Left renal cortex interstitium (tissue), 4 donors: ENCODE measurements at regions not wholly inside any gene's neighbourhood (a gene's known extent, or its start where the extent isn't known, plus 50 kb on each side); places are given as distances from the start of the nearest gene placed in this dataset.
"Not testable (repeated sequence)": the region's sequence is repeated elsewhere in the genome, so short reads cannot be mapped to it uniquely, and the experiment has no call there.

Source experiments
- DNase-seq, 4 donors: peaks; one replicate each; pipeline ENCODE4 v3.0.0-alpha.2; 2013; ENCODE audit warnings: low read depth in 4 of 4, low spot score in 2 of 4, missing footprints in 1 of 4

DNA sequence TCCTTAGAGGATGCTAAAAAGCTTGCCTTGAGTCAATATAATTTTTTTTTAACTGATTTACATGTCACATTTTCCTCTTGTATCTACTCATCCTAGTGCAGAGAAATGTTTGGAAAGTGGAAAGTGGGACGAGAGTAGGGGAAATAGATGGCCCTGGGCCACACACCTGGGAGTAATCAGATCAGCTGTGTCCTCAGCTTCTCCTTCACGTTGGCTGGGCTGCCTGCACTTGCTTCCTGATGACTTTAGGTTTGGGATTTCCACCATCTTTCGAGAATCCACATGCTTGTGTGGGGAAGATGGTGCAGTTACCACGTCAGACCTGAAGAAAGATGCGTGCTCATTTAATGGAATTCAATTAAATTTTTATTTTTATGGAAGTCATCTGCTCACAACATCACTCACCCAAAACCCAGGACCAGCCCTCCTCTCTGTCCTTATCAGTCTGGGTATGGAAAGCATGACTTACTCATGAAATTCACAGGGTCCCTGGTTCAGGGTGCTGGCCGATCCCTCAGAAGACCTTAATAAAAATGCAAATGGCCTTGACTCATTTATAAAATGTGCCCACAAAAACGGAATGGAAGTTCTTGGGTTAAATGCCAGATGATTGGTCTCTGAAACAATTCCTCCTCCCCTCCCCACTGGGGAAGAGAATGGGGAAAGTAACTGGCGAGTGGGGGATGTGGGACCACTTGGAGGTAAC, 74.5 kb upstream of the TIAM2 start:
- DNase-seq: no peak

DNA sequence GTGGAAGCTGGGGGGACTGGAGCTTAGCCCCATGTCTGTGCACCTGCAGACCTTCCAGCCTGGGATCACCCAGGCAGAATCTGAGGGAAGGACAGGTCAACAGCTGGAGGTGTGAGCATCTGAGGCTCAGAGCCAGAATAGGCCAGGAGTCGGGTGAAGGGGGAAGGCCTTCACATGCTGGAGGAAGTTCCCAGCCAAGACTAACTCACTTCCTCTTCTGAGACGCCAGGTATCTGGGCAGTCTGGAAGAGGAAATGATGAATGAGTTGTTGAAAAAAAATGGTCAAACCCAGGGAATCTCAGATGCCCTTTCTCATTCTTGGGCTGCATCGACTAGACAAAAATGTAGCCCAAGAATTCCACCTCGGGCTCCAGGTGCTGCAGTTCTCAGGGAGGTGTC, 73.6 kb upstream of the TIAM2 start:
- DNase-seq: no peak

DNA sequence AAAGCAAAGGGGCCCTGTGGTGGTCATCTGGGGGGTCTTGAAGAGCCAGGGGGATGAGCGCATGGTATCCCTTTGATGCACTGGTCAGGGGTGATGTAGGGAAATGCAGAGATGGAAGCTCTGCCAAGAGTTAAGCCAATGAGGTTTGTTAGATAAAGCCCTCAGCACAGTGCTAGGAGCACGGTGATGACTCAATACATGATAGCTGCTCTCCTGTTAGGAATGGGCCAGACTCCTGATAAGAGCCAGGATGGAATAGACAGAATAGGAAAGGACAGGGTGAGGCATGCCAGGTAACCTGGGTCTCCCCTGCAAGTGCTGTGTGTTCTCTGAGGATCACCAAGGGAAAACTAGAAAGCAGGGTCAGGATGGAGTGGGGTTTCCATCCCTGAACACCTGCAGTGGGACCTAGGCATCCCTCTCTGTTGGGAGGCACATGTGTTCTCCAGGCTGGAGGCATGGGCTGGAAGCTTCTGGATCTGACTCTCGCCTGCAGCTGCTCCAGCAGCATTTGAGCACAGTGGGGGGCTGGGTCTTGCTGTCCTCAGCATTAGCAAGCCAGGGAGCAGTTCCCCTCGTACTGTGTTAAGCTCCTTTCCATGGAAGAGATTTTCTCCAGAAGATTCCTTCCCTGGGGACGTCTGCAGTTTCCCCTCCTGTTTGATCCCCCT, 71.8 kb upstream of the TIAM2 start:
- no peak for DNase-seq

- DNase-seq: no peak
Measured at GRCh38 chr6:154925130-154925529, 70.0 kb upstream of the TIAM2 start.

DNA sequence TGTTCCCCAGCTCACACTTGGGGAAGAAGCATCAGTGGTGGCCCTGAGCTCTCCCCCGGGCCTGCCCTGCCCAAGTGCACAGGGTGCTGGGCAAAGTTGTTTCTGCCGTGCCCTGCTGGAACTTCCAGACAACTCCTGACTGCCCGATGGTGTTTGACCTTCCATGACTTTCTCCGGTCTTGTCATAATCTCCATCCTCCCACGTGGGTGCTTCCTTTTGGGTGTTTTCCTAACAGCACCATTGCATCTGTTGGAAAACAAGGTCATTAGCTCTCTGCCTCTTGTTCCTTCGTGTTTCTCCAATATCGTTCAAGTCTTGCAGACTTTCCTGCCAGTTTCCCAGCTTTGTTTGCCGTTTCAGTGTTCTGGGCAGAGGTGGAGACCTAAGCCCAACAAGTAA, 68.7 kb upstream of the TIAM2 start:
- DNase-seq: no peak

- DNase-seq: peak in 3 of 4 donors; percentile 39 to 66 (median 54)
Measured at GRCh38 chr6:154928325-154928922, 66.7 kb upstream of the TIAM2 start.

GRCh38 chr6:154930451-154930851, 64.7 kb upstream of the TIAM2 start:
- DNase-seq: no peak

DNA sequence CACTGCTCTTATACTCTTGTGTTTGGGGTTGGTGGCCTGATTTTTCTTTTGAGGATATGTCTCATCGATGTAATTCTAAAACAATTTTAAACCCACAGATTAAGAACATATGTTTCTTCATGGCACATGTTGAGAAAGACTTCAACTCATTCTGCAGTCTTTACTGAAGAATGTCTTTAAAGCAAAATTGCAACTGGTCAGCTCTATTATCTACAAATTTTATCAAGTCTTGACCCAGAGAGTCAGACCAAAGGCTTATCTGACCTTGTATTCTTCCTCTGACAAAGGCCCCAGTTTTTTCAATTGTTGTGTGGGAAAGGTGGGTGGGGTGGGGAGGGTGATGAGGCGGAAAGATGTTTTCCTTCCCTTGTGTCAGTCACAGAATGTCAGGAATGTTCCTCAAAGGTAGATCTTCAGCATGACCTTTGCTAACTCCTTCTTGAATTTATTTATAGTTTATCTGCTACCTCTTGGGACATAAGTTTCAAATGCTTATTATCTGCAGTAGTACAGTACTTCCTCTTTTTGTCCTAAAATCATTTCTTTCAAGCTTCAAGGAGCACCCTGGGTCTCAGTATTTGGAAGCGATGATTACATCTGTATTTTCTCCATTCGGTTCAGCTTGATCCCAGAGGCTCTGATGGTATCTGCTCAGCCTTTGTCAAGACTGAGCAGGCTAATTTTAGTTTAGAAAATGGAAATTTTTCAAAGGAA, 63.2 kb upstream of the TIAM2 start:
- no peak for DNase-seq

GRCh38 chr6:154932515-154933027, 62.5 kb upstream of the TIAM2 start:
- DNase-seq: no peak

DNA sequence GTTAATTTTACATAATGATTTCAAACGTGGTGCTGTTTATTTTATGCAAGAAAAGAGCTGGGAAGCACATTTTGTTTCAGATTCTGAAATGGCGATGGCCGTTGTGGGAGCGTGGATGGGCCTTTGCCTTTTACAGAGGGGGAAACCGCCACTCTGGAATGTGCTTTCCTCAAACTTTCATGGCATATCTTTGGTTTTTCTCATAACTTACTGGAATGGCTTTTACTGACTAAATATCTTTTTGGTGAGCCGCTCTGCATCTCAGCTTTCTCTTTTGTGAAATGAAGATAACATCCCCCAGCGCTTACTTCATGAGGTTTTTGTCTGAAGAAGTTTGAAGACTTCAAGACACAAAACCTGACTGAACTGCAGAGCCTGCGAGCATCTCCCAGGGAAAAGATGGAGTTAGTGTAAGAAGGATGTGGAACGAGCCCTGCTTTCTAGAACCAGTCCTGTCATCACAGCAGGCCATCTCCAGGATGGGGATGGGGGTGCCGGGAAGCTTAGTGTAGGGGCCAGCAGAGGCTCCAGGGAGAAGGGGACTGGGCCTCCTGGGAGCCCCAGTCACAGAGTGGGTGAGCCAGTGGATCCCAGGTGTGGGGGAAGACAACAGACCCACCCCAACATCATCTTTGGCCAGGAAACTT, 61.8 kb upstream of the TIAM2 start:
- no peak for DNase-seq

DNA sequence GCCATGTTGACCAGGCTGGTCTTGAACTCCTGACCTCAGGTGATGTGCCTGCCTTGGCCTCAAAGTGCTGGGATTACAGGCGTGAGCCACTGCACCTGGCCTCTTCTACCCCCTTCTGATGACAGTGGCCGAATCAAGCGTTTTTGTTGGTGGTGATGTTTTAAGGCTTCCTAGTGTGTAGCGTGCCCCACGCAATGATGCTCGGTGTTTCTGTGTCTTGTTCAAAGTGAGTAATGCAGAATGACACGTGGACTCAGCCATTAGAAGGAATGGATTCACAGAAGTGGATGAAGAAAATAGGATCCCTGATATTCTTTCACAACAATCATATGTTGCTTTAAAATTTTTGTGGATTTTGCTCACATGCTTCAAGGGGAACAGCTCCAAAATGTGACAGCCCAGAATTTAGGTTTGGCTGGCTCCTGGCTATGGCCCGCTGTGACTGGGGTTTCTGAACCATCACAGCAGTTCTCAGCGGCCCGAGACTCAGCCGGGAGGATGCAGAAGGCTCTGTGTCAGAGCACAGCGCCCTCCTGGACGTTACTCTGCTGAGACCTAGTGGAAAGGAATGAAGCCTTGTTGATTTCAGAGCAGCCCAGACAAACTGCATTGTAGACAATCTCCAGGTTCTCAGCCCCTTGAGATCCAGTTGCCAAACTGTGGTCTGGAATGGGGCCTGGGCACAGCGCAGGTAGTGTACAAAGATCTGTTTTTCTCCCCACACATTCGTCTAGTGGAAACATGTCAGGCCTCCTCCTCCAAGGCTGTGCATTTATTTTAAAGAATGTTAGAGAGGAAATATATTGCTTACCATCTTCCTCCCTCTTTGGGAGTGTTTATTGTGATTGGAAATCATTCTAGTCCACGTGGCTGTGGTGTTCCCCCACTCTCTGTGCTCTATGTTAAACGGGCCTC, 57.6 kb upstream of the TIAM2 start:
- DNase-seq: peak in 1 of 4 donors; percentile 33

GRCh38 chr6:154938221-154938580, 56.9 kb upstream of the TIAM2 start:
- DNase-seq: no peak

DNA sequence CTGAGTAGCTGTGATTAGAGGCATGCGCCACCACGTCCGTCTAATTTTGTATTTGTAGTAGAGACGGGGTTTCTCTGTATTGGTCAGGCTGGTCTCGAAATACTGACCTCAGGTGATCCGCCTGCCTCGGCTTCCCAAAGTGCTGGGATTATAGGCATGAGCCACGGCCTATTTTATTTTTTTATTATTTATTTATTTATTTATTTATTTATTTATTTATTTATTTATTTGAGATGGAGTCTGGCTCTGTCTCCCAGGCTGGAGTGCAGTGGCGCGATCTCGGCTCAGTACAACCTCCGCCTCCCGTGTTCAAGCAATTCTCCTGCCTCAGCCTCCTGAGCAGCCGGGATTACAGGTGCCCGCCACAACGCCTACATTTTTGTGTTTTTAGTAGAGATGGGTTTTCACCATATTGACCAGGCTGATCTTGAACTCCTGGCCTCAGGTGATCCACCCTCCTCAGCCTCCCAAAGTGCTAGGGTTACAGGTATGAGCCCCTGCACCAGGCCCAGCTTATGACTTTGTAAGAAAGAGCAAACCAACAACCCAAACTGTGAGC, 56.3 kb upstream of the TIAM2 start:
- not testable (repeated sequence) for DNase-seq

DNA sequence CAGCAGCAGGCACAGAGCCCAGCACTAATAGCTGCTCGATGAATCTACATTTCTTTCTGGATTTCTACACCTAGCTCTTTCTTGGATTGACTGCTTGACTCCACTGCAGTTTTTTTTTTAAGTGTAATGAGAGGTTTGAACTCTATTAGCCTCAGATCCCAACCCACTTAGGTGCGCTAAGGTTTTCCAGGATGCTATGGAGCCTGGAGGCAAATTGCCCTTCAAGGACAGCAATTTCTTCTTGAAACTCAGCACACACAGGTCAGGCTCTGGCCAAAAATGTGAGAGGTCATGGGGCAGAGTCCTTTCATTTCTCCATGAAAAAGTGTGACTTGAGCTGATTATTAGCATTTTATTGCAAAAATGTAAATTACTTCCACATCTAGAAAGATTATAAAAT, 52.3 kb upstream of the TIAM2 start:
- no peak for DNase-seq

DNA sequence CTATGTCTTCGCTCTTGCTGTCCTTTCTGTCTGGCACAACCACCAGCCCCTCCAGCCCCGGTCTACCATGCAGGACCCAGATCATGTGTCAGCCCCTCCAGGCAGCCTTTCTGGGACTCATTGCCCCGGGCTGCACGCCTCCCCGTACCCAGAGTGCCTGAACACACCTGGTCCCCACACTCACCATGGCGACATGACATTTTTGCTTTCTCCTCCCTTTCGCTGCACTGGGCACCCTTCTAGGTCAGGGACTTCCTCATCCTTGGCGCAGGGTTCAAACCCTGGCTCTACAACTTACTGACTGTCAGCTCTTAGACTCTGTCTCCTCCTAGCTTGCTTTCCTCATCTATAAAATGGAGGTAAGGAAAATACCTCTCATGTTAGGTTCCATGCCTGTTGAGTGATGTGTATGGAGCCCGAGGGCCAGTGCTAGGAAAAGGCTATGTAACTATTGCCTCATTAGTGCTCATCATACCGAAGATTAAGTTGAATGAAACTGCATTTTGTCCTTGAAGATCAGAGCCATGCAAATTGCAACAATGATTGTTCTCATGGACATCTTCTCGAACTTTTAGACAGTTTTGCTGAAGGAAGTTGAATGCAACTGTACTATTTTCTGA, 49.7 kb upstream of the TIAM2 start:
- no peak for DNase-seq
